Stomach (tissue), 4 donors: ENCODE measurements at regions not wholly inside any gene's neighbourhood (a gene's known extent, or its start where the extent isn't known, plus 50 kb on each side); places are given as distances from the start of the nearest gene placed in this dataset.

ENCODE experiments used
- CTCF ChIP-seq, 7 experiments: fragments of 450-650 bp in 4 of 7; fragments of 200-600 bp in 3 of 7; sonication (generic) in 3 of 7; IDR thresholded peaks; one replicate each; pipeline ENCODE4 v1.5.1; 2016 to 2019; ENCODE audit warnings: antibody characterized with exemption in 7 of 7, control low read depth in 2 of 7, mild to moderate bottlenecking in 1 of 7
- EP300 ChIP-seq: sonication (generic); formaldehyde crosslinking; IDR thresholded peaks from one replicate; pipeline ENCODE4 v1.6.1; 2017; ENCODE audit warnings: antibody characterized with exemption
- POLR2A ChIP-seq, 4 donors: fragments of 450-650 bp; IDR thresholded peaks; one replicate each; pipeline ENCODE4 v1.6.1; 2016; ENCODE audit warnings: antibody characterized with exemption in 4 of 4, control low read depth in 2 of 4, mild to moderate bottlenecking in 1 of 4, moderate library complexity in 1 of 4

- no peak for TF ChIP-seq POLR2A (IDR thresholded peaks at IDR 0.05)
- no peak for TF ChIP-seq CTCF (IDR thresholded peaks at IDR 0.05)
- TF ChIP-seq EP300, result no peak
Observed at GRCh38 chr4:38279077-38279476, 318.9 kb downstream of the PTTG2 start.
